NCI-H345 treated with DMSO at 0.1 percent for 48 hours (cell line): ENCODE measurements at regions not wholly inside any gene's neighbourhood (a gene's known extent, or its start where the extent isn't known, plus 50 kb on each side); places are given as distances from the start of the nearest gene placed in this dataset.
"Not testable (repeated sequence)": the region's sequence is repeated elsewhere in the genome, so short reads cannot be mapped to it uniquely, and the experiment has no call there.

Experiments
- DNase-seq: peaks from one replicate; lab custom pipeline; 2025; ENCODE audit not compliant: unreplicated experiment; lab: John Stamatoyannopoulos, UW

DNA sequence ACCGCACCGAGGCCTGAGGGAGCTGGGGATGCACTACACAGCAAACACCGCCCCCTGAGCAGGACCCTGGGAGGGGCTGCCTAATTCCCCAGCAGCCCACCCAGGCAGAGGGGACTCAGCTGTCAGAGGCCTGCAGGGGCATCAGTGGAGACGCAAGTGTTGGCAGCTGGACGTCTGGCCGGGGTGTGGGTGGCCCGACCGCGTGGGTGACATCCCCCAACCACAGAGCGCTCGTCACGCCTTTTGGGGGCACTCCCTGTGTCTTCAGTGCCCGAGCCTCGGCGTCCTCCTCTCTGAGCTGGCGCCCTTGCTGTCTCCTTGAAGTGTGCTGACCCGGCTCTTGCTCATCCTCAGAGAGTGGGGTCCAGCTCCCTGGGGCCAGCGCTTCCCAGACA, 150.2 kb downstream of the BRD1 start:
- no peak for DNase-seq

DNA sequence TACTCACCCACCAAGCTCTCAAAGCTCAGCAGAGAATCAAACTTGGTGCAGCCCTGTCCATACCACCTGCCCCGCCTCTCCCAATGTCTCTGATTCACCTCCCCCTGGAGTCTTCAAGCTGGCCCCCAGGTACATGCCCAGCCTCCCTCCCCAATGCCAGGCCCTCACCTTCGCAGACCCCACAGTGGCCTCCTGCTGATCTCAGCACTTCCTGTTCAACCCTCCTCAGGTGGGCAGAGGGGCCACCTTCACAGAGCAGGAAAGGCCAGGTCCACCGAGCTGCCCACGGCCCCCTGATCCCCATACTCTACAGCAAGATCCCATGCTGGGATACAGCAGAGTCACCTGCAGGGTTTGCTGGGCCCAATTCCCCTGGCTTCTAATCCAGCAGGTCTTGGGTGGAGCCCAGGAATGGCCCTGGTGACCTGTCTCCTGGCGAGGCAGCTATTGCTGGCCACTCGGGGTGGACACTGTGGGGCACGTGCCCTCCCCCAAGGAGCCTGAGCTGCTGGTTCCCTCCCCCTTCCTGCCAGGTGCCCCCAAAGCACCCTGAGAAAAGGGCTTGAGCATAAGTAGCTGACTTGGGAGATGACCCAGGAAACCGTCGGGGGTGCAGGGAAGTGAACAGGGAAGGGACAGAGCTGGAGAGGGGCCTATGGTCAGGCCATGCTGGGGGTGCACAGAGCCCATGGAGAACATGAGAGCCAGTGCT, 150.7 kb downstream of the BRD1 start:
- DNase-seq: no peak

- DNase-seq: no peak
Measured at GRCh38 chr22:49676230-49676629, 151.4 kb downstream of the BRD1 start.

GRCh38 chr22:49674479-49675050, 153.1 kb downstream of the BRD1 start:
- no peak for DNase-seq

DNA sequence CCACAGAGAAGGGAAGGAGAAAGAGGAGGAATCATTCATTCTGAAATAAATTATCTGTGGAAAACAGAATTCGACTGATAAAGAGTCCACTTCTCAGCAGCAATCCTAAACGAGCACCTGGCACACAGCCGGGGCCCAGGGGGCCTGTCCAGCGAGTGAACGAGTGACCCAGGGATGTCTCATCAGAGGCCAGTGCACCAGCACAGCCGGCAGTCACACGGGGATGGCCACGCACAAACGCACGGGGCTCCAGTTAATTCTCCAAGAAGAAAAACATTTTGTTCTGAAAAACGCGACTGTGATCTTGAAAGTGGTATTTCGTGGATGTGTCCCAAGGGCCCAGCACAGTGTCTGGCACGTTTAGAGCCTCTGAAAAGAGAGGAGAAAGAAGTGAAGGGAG, 154.6 kb downstream of the BRD1 start:
- no peak for DNase-seq

DNA sequence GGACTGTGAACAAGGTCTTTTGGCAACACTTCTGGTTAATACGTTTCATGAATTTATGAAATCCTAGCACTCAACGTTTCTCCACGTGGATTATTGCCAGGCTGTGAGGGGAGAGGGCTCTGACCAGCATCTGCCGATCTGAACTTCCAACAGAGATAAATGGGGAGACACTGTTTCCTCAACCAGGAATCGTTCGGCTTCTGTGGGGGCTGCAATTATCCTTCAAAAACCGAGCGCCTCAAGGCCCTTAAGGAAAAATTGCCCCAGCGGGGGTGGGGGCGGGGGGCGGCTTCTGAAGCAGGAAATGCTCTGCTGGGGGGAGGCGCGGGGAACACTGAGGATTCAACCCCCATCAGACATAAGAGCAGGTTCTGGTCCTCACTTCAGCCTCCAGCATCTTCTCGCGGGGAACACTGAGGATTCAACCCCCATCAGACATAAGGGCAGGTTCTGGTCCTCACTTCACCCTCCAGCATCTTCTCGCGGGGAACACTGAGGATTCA, 155.6 kb downstream of the BRD1 start:
- no peak for DNase-seq

DNA sequence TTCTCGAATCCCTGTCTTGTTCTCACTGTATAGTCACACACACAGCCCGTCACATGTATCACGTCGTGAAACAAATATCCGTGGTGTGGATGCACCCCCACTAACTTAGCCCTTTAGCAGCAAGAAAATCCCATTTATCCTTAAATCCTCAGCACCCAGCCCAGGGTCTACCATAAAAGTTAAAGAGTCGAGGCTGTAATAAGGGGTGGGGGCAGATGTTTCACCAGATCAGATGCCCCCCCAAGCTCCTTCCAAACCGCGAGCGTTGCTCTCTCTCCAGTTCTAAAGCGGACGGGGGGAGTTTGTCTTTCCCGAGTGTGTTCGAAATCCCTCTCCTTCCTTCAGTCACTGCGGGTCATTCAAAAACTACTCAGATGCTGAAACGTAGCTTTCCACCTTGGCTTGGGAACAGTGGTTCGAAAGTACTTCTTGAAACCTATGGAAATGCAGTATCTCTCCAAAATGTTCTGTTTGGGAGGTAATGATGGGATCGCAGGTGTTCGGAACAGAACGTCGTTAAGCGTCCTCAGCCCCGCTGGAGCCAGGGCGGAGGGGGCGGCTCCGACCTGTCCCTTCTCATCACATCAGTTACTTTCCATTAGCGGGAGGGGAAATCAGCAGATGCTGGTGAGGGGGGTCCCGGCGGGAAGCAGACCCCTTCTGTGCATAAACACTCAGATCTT, 156.2 kb downstream of the BRD1 start:
- DNase-seq: no peak

- no peak for DNase-seq
Measured at GRCh38 chr22:49670456-49671330, 157.0 kb downstream of the BRD1 start.

DNA sequence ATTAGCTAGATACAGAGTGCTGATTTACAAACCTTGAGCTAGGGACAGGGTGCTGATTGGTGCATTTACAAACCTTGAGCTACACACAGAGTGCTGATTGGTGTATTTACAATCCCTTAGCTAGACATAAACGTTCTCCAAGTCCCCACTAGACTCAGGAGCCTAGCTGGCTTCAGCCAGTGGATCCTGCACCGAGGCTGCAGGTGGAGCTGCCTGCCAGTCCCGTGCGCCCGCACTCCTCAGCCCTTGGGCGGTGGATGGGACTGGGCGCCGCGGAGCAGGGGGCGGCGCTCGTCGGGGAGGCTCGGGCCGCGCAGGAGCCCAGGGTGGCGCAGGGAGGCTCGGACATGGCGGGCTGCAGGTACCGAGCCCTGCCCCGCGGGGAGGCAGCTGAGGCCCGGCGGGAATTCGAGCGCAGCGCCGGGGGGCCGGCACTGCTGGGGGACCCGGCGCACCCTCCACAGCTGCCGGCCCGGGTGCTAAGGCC, 157.7 kb downstream of the BRD1 start:
- DNase-seq: not testable (repeated sequence)

DNA sequence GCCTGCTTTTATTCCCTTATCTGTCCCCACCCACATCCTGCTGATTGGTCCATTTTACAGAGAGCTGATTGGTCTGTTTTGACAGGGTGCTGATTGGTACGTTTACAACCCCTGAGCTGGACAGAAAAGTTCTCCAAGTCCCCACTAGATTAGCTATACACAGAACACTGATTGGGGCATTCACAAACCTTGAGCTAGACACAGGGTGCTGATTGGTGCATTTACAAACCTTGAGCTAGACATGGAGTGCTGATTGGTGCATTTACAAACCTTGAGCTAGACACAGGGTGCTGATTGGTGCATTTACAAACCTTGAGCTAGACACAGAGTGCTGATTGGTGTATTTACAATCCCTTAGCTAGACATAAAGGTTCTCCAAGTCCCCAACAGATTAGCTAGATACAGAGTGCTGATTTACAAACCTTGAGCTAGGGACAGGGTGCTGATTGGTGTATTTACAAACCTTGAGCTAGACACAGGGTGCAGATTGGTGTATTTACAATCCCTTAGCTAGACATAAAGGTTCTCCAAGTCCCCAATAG, 158.2 kb downstream of the BRD1 start:
- not testable (repeated sequence) for DNase-seq

- DNase-seq: no peak
Measured at GRCh38 chr22:49668402-49668801, 159.3 kb downstream of the BRD1 start.

GRCh38 chr22:49667236-49667635, 160.4 kb downstream of the BRD1 start:
- DNase-seq: no peak

- DNase-seq: no peak
Measured at GRCh38 chr22:49666146-49666809, 161.4 kb downstream of the BRD1 start.

- DNase-seq: no peak
Measured at GRCh38 chr22:49664891-49665290, 162.8 kb downstream of the BRD1 start.

GRCh38 chr22:49664371-49664881, 163.2 kb downstream of the BRD1 start:
- DNase-seq: no peak

GRCh38 chr22:49663823-49664222, 163.8 kb downstream of the BRD1 start:
- DNase-seq: no peak

DNA sequence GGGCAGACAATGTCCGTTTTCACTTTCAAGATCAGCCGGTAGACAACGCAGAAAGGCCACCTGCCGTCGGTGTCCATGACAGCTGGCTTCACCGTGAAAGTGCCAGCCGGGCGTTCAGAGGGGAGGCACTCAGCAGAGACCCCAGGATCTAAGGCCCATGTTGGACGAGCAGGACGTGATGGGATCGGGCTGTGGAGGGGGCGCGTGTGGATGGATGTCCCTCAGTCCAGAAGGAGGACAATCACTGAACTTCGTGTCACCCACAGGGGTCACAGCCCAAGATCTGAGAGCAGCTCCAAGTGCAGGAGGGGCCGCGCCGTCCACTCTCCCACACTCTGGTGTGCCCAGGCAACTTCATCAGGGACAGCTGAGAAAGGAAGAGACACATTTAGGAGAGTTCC, 164.4 kb downstream of the BRD1 start:
- DNase-seq: no peak

DNA sequence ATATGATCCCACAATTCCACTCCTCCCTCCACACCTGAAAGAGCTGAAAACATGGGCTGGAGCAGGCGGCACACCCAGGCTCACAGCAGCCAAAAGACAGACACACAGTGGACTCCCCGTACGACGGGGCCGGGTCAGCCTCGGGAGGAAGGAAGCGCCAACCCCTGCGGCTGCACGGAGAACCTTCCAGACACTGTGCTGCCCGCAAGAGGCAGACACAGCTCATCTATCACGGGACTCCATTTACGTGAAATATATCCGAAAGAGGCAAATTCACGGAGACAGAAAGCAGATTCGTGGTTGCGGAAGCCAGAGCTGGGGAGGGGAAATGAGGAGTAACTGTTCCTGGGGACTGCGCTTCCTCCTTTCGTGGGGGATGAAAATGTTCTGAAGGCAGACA, 165.0 kb downstream of the BRD1 start:
- DNase-seq: no peak

DNA sequence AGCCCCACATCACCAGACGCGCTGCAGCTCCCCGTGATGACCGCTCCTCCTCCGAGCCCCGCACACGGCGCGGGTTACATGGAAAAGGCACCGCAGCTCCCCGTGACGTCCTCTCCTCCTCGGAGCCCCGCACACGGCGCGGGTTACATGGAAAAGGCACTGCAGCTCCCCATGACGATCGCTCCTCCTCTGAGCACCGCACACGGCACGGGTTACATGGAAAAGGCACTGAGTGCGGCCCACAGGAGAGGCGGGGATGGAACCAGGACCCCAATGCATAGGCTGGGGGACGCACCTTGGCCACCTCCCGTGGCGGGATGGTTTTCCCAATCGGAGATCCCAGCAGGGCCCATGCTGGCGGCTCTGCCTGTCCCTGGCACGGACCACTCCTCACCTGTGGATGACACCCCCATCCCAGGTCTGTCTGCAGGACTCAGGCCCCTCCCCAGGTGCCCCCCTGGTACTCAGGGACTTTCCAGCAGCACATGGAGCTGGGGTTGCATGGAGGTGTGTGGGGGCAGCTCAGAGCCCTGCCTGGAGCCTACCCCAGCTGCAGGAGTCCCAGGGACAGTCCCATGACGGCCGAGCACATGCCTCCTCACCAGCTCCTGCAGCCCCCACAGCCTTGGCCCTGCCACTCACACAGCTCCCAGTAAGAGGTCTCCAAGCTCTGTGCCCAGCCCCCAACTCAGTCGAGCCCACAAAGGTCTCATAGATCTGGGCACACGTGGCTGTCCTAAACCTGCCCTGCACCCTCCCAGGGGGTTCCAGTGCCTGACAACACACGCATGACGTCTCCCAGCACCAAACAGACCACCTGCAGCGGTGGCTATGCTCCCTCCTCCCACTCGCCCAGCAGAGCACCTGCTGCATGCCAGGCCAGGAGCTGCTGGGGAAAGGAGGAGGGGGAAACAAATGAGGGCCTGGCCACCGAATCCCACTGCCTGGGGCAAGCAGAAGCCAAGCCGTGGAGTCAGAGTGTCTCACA, 166.6 kb downstream of the BRD1 start:
- DNase-seq: peak; percentile 51
